Spinal cord (tissue), 10 donors: ENCODE measurements at regions not wholly inside any gene's neighbourhood (a gene's known extent, or its start where the extent isn't known, plus 50 kb on each side); places are given as distances from the start of the nearest gene placed in this dataset. TPM values are rescaled to one million over a fixed set of nuclear protein-coding genes. Genes with fewer than 3 reads are reported as not detected.

Experiments used
- DNase-seq, 6 donors: peaks; one replicate each; pipeline versions ENCODE4 v3.0.0 to v3.0.0-alpha.2; 2013 to 2015; ENCODE audit warnings: low spot score in 6 of 6, low read depth in 4 of 6
- H3K27ac ChIP-seq: one replicate; pipeline ENCODE4 v1.5.1; 2013; ENCODE audit warnings: low read depth, low read length, control low read depth
- H3K27me3 ChIP-seq: one replicate; pipeline ENCODE4 v1.6.1; 2013; ENCODE audit warnings: low read length; ENCODE audit not compliant: control insufficient read depth, insufficient read depth
- H3K36me3 ChIP-seq: one replicate; pipeline ENCODE4 v1.6.1; 2013; ENCODE audit warnings: low read length; ENCODE audit not compliant: control insufficient read depth, insufficient read depth
- H3K4me1 ChIP-seq: one replicate; pipeline ENCODE4 v1.6.1; 2013; ENCODE audit warnings: low read length; ENCODE audit not compliant: control insufficient read depth, insufficient read depth
- H3K4me3 ChIP-seq: one replicate; pipeline ENCODE4 v1.5.1; 2013; ENCODE audit warnings: low read depth, low read length, control low read depth
- H3K9me3 ChIP-seq: one replicate; pipeline ENCODE4 v1.6.1; 2013; ENCODE audit warnings: low read length; ENCODE audit not compliant: control insufficient read depth, insufficient read depth
- WGBS: methylation state at CpG from one replicate; pipeline ENCODE4 v1.1.5; 2013; ENCODE audit warnings: missing lambda C conversion rate; ENCODE audit not compliant: insufficient coverage; 5-methylcytosine and 5-hydroxymethylcytosine counted together
- small RNA-seq: library from RNA; depleted of rRNA; stranded (forward); fragments of <200 nt; gene quantifications from one replicate; pipeline ENCODE3, GENCODE V24; 2014; ENCODE audit warnings: low replicate concordance
- donor health status: healthy.

GRCh38 chr6:22231616-22232015 lies 65.2 kb downstream of the PRL start:
- Histone ChIP-seq H3K9me3 (no peaks in the 10 kb centered on the region), H3K27me3 (no peaks in the 10 kb centered on the region), H3K4me3 (no peak overlapping the region), H3K36me3 (no peaks in the 10 kb centered on the region), H3K27ac (no peak overlapping the region), H3K4me1 (no peaks in the 10 kb centered on the region)
- DNase-seq = no peak
- WGBS = no CpG with 5 or more reads among the region's 4 CpGs

- 71% methylated on average over 5 of the region's 6 CpGs for WGBS
- no peak overlapping the region for H3K27ac ChIP-seq
- DNase-seq = no peak
Observed at GRCh38 chr6:22236626-22237414, 60.0 kb downstream of the PRL start.

More at GRCh38 chr6:22236626-22237414, 60.0 kb downstream of the PRL start:
- Histone ChIP-seq H3K9me3 (no peaks in the 10 kb centered on the region), H3K27me3 (no peaks in the 10 kb centered on the region), H3K36me3 (no peaks in the 10 kb centered on the region), H3K4me3 (no peak overlapping the region), H3K4me1 (no peaks in the 10 kb centered on the region)

Small RNAs in the stretch of these regions (small RNA-seq; reads per million reads assigned to genes)
- gene AL136313.1 = not detected
